A549 (cell line): ENCODE measurements at regions not wholly inside any gene's neighbourhood (a gene's known extent, or its start where the extent isn't known, plus 50 kb on each side); places are given as distances from the start of the nearest gene placed in this dataset.

Experiments used
- ATAC-seq, 2 experiments: fragments of 200-7000 bp in 1 of 2; fragments of >200 bp in 1 of 2; cut with Nextera tagmentation in 1 of 2; cut with Tn5 transposase in 1 of 2; 3 replicates each; pipeline versions ENCODE4 v1.8.0 to v1.9.1; 2018 to 2020; ENCODE audit warnings: mild to moderate bottlenecking in 1 of 2, moderate library complexity in 1 of 2
- CTCF ChIA-PET: fragments of 300-600 bp; sonication (Branson Sonifier 250); formaldehyde crosslinking; extraction: SDS; loops from one replicate; lab custom pipeline; 2021; ENCODE audit warnings: antibody characterized with exemption, inconsistent platforms; lab: Yijun Ruan, JAX
- POLR2A ChIA-PET: fragments of 350-600 bp; formaldehyde crosslinking; extraction: SDS; loops from one replicate; lab custom pipeline; 2021; ENCODE audit warnings: antibody characterized with exemption, inconsistent platforms; lab: Yijun Ruan, JAX
- DNase-seq, 2 experiments: peaks; one replicate each; pipeline versions ENCODE4 v3.0.0 to v3.0.0-alpha.2; 2011 to 2016; ENCODE audit warnings: low read depth in 1 of 2, low spot score in 1 of 2
- FAIRE-seq: peaks from 2 replicates; lab custom pipeline; 2011; peaks lifted over from hg19 to GRCh38; lab: Jason Lieb, UNC
- H3K27ac ChIP-seq, 2 experiments: fragments of >200 bp; sonication (Bioruptor Twin); formaldehyde crosslinking; 3 replicates each; pipeline ENCODE4 v1.5.1; 2016 to 2017
- H3K4me1 ChIP-seq: fragments of >200 bp; sonication (Bioruptor Twin); formaldehyde crosslinking; 3 replicates; pipeline ENCODE4 v1.6.1; 2016
- H3K4me2 ChIP-seq: fragments of >200 bp; sonication (Bioruptor Twin); formaldehyde crosslinking; 3 replicates; pipeline ENCODE4 v1.6.1; 2016
- H3K4me3 ChIP-seq: fragments of >200 bp; sonication (Bioruptor Twin); formaldehyde crosslinking; 3 replicates; pipeline ENCODE4 v1.5.1; 2016
- H3K9me3 ChIP-seq: fragments of >200 bp; sonication (Bioruptor Twin); formaldehyde crosslinking; 3 replicates; pipeline ENCODE4 v1.6.1; 2016
- BHLHE40 ChIP-seq: IDR thresholded peaks from 2 replicates; pipeline ENCODE4 v1.6.1; 2012; ENCODE audit warnings: low read depth, low read length, inconsistent platforms
- CBX8 ChIP-seq: fragments of 200-600 bp; sonication (generic); IDR thresholded peaks from 2 replicates; pipeline ENCODE4 v1.6.1; 2016
- CEBPB ChIP-seq, 2 experiments: fragments of >200 bp in 1 of 2; sonication (Bioruptor Twin) in 1 of 2; formaldehyde crosslinking in 1 of 2; IDR thresholded peaks; 2 replicates each; pipeline ENCODE4 v1.6.1; 2012 to 2016
- CHD2 ChIP-seq: fragments of 150-350 bp; IDR thresholded peaks from 2 replicates; pipeline ENCODE4 v1.6.1; 2014; ENCODE audit warnings: low read length; ENCODE audit not compliant: partially characterized antibody
- EP300 ChIP-seq, 2 experiments: fragments of >200 bp; sonication (Bioruptor Twin); formaldehyde crosslinking; IDR thresholded peaks; 2 replicates in 1 of 2; 3 replicates in 1 of 2; pipeline ENCODE4 v1.6.1; 2016 to 2017
- ESRRA ChIP-seq: fragments of 150-350 bp; IDR thresholded peaks from 2 replicates; pipeline ENCODE4 v1.6.1; 2014; ENCODE audit warnings: mild to moderate bottlenecking, low read length, borderline replicate concordance
- FOSL2 ChIP-seq, 2 experiments: fragments of 450-650 bp in 1 of 2; fragments of >200 bp in 1 of 2; sonication (Bioruptor Twin) in 1 of 2; formaldehyde crosslinking; IDR thresholded peaks; 2 replicates each; pipeline versions ENCODE4 v1.5.0 to v1.6.1; 2016 to 2020; ENCODE audit warnings: mild to moderate bottlenecking in 1 of 2, moderate library complexity in 1 of 2
- FOXS1 ChIP-seq: fragments of 250-450 bp; sonication (Bioruptor Pico); IDR thresholded peaks from 2 replicates; pipeline ENCODE4 v1.5.0; 2020; ENCODE audit warnings: mild to moderate bottlenecking, moderate library complexity
- HDAC2 ChIP-seq: fragments of 200-600 bp; sonication (generic); IDR thresholded peaks from 2 replicates; pipeline ENCODE4 v1.6.1; 2016
- HOXA7 ChIP-seq: fragments of 250-450 bp; sonication (Bioruptor Pico); IDR thresholded peaks from 2 replicates; pipeline ENCODE4 v1.5.0; 2020; ENCODE audit warnings: mild to moderate bottlenecking, moderate library complexity
- JUNB ChIP-seq: fragments of >200 bp; sonication (Bioruptor Twin); formaldehyde crosslinking; IDR thresholded peaks from 2 replicates; pipeline ENCODE4 v1.6.1; 2016
- KDM1A ChIP-seq: fragments of 200-600 bp; sonication (generic); IDR thresholded peaks from 2 replicates; pipeline ENCODE4 v1.6.1; 2016; ENCODE audit warnings: low read depth, mild to moderate bottlenecking
- KDM5A ChIP-seq: fragments of 200-600 bp; sonication (generic); IDR thresholded peaks from 2 replicates; pipeline ENCODE4 v1.6.1; 2016; ENCODE audit warnings: antibody characterized with exemption, mild to moderate bottlenecking
- MAFK ChIP-seq: fragments of 450-650 bp; IDR thresholded peaks from 2 replicates; pipeline ENCODE4 v1.6.1; 2014; ENCODE audit not compliant: partially characterized antibody
- MAZ ChIP-seq: fragments of 150-350 bp; IDR thresholded peaks from 2 replicates; pipeline ENCODE4 v1.6.1; 2014; ENCODE audit warnings: antibody characterized with exemption, low read depth, low read length, borderline replicate concordance
- MYC ChIP-seq: IDR thresholded peaks from 2 replicates; pipeline ENCODE4 v1.6.1; 2012; ENCODE audit warnings: mild to moderate bottlenecking, inconsistent platforms, low read length, improper control_type of control experiment, borderline replicate concordance
- NFE2L2 ChIP-seq: fragments of 150-350 bp; conservative IDR thresholded peaks from 2 replicates; pipeline ENCODE4 v1.6.1; 2014; ENCODE audit warnings: low read length
- POLR2A ChIP-seq: IDR thresholded peaks from 2 replicates; pipeline ENCODE4 v1.6.1; 2012; ENCODE audit warnings: mild to moderate bottlenecking, low read length
- POLR2AphosphoS2 ChIP-seq: conservative IDR thresholded peaks from 2 replicates; pipeline ENCODE4 v1.6.1; 2012; ENCODE audit warnings: low read length, improper control_type of control experiment, inconsistent platforms
- RARB ChIP-seq: fragments of 250-450 bp; sonication (Bioruptor Pico); IDR thresholded peaks from 2 replicates; pipeline ENCODE4 v1.8.0; 2021; ENCODE audit warnings: mild to moderate bottlenecking, moderate library complexity
- RCOR1 ChIP-seq: fragments of 150-350 bp; IDR thresholded peaks from 2 replicates; pipeline ENCODE4 v1.6.1; 2014; ENCODE audit warnings: antibody characterized with exemption, low read length, low read depth
- RFX5 ChIP-seq: fragments of 450-650 bp; IDR thresholded peaks from 2 replicates; pipeline ENCODE4 v1.7.1; 2014; ENCODE audit warnings: antibody characterized with exemption, mild to moderate bottlenecking, moderate library complexity
- RNF2 ChIP-seq: fragments of 200-600 bp; sonication (generic); IDR thresholded peaks from 2 replicates; pipeline ENCODE4 v1.6.1; 2016; ENCODE audit warnings: low read depth, mild to moderate bottlenecking, antibody characterized with exemption, moderate library complexity, borderline replicate concordance
- SMC3 ChIP-seq: fragments of >200 bp; sonication (Bioruptor Twin); formaldehyde crosslinking; IDR thresholded peaks from 3 replicates; pipeline ENCODE4 v1.6.1; 2018; ENCODE audit warnings: inconsistent platforms
- TFCP2L1 ChIP-seq: fragments of 250-450 bp; sonication (Bioruptor Pico); IDR thresholded peaks from 2 replicates; pipeline ENCODE4 v1.5.0; 2021; ENCODE audit warnings: mild to moderate bottlenecking
- ZC3H11A ChIP-seq: fragments of 450-650 bp; IDR thresholded peaks from 2 replicates; pipeline ENCODE4 v1.6.1; 2014; ENCODE audit warnings: antibody characterized with exemption, mild to moderate bottlenecking
- ZFP36 ChIP-seq: fragments of 450-650 bp; IDR thresholded peaks from 2 replicates; pipeline ENCODE4 v1.6.1; 2014; ENCODE audit warnings: borderline replicate concordance; ENCODE audit not compliant: partially characterized antibody
- WGBS: methylation state at CpG from one replicate; pipeline ENCODE4 v1.1.6; 2017; ENCODE audit errors: missing lambda C conversion rate; 5-methylcytosine and 5-hydroxymethylcytosine counted together
- TF ChIP-seq, protein P1 (sequence below): IDR thresholded peaks from 2 replicates; pipeline ENCODE4 v1.6.1; 2012
- TF ChIP-seq, protein P2 (sequence below): IDR thresholded peaks from 2 replicates; pipeline ENCODE4 v1.6.1; 2012
- TF ChIP-seq, protein P3 (sequence below): fragments of 150-350 bp; IDR thresholded peaks from 2 replicates; pipeline ENCODE4 v1.6.1; 2014; ENCODE audit warnings: low read depth, mild to moderate bottlenecking, low read length
- TF ChIP-seq, protein P4 (sequence below): fragments of >200 bp; sonication (Bioruptor Twin); formaldehyde crosslinking; IDR thresholded peaks from 2 replicates; pipeline ENCODE4 v1.6.1; 2016
- TF ChIP-seq, protein P5 (sequence below): fragments of 200-600 bp; sonication (generic); IDR thresholded peaks from 2 replicates; pipeline ENCODE4 v1.6.1; 2016; ENCODE audit warnings: antibody characterized with exemption, mild to moderate bottlenecking, moderate library complexity

DNA sequence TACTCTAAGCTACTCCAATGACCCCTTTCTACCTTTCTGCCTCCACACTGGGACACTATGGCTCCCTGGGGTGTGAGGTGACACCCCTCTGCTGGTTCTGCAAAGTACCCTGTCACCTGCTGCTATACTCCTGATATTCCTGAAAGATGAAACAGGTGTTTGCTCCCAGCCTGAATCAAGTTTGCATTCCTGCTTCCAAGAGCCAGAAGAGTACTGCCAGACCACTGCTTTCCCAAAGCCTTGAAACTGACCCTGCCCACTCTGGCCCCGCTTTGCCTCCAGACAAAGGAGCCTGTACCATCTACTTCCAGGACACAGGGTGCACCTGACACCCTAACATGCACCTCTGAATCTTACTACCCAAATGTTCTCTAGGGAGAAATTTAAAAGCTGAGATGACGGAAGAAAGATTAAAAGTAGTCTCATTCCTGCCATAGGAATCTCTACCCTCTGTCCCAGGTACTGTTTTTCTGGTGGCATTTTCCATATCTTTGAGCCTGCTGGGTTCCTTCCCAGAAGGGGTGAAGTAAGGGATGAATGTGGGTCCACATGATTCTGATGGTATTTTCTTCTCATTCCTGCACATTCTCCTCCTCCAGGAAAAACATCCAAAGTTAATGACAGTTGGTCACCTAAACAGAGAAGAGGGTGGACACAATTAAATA lies 70.3 kb upstream of the DUSP10 start:
- ChIA-PET CTCF (no interaction called here), POLR2A (no interaction called here)
- Histone ChIP-seq H3K4me3 (no peak overlapping the region), H3K4me1 (peaks cover 8% of the 10 kb centered on the region; the same call in 1 of the 3 replicates), H3K27ac (no peak overlapping the region), H3K9me3 (no peaks in the 10 kb centered on the region), H3K4me2 (no peak overlapping the region)
- WGBS, result 76% methylated on average over 2 of the region's 2 CpGs
- DNase-seq, result no peak
- ATAC-seq, result no peak
- TF ChIP-seq RNF2, result no peak
- TF ChIP-seq, protein P1, sequence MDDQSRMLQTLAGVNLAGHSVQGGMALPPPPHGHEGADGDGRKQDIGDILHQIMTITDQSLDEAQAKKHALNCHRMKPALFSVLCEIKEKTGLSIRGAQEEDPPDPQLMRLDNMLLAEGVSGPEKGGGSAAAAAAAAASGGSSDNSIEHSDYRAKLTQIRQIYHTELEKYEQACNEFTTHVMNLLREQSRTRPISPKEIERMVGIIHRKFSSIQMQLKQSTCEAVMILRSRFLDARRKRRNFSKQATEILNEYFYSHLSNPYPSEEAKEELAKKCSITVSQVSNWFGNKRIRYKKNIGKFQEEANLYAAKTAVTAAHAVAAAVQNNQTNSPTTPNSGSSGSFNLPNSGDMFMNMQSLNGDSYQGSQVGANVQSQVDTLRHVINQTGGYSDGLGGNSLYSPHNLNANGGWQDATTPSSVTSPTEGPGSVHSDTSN, result no peak
- no peak for TF ChIP-seq EP300 (IDR thresholded peaks at IDR 0.05)
- no peak for TF ChIP-seq ESRRA
- no peak for TF ChIP-seq TFCP2L1 (CRISPR knock-in tag)
- TF ChIP-seq ZFP36, result no peak
- no peak for TF ChIP-seq CBX8
- TF ChIP-seq BHLHE40, result no peak
- no peak for TF ChIP-seq MAFK
- FAIRE-seq, result no peak

DNA sequence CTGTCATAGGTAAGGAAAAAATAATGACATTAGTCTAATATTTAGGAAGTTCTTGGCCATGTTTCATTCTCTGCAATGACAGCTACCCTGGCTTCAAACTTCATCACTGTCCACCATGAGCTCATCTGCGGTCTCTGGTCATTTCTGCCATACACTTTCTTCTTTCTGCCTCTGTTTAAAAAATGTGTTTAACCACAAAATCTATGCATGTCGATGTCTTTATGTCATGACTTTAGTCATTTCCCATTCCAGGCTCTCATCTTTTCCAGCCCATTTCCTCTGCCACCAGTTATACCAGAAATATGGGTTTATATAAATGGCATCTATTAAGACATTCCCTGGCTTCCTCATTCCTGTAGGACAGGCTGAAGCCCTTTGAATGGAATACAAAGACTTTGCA lies 68.5 kb upstream of the DUSP10 start:
- ATAC-seq, result no peak
- POLR2A ChIA-PET, result no interaction called here

DNA sequence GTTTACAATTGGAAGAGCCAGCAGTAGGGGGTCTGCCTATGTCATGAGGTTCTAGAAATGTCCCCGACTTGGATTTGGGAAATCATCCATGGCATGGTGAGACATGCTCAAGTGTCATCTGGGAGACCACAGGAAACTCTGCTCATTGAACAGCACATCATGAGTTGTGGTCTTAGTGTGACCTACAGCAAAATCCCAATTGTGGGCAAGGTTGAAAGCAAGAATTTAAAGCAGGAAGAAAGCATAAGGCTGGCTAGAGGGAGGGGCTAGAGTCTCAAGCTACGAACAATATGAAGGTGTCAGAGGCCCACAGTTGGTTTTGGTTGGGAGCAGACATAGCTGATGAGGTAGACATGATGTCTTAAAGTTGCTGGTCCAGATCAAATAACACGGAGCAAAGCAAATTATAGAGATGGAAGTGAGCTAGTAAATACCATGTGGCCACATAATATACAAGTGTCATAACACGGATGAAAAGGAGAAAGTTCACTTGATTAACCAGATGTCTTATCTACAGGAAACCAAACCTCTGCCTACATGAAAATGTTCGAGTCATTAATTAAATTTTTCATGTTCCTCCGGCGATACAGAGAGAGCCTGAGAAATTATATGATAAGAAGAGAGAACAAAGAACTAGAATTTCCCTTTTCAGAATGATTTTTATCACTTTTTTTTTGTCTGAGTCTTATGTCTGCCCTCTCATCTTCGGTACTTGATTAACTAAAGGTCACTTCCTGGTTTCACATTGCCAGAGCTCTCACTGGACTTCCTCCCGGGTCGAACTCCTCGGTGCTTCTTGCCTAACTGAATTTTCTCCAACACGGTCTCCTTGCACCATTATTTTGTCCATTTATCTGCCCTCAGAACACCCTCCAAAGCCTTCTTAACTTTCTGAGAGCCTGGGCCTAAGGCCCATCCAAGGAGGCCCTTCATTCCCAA lies 67.5 kb upstream of the DUSP10 start:
- CTCF ChIA-PET, result interaction anchor here (0.8 kb wide), 1 partner anchor 646 kb away, joined by 3 read pairs; no protein-coding TSS in a partner anchor
- FAIRE-seq (no peak), DNase-seq (no peak), ATAC-seq (no peak)
- no peak overlapping the region for H3K4me3 ChIP-seq
- POLR2A ChIA-PET, result no interaction called here
- no peak overlapping the region for H3K27ac ChIP-seq
- WGBS, result 61% methylated on average over 12 of the region's 12 CpGs
- H3K4me2 ChIP-seq, result no peak overlapping the region
- no peaks in the 10 kb centered on the region for H3K9me3 ChIP-seq
- H3K4me1 ChIP-seq, result no peaks in the 10 kb centered on the region
- TF ChIP-seq NFE2L2, result no peak
- TF ChIP-seq, protein P2, sequence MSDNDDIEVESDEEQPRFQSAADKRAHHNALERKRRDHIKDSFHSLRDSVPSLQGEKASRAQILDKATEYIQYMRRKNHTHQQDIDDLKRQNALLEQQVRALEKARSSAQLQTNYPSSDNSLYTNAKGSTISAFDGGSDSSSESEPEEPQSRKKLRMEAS, result no peak
- TF ChIP-seq TFCP2L1 (CRISPR knock-in tag), result no peak
- no peak for TF ChIP-seq CEBPB (IDR thresholded peaks at IDR 0.05)
- TF ChIP-seq KDM5A, result no peak
- TF ChIP-seq CHD2, result no peak
- TF ChIP-seq, protein P3, sequence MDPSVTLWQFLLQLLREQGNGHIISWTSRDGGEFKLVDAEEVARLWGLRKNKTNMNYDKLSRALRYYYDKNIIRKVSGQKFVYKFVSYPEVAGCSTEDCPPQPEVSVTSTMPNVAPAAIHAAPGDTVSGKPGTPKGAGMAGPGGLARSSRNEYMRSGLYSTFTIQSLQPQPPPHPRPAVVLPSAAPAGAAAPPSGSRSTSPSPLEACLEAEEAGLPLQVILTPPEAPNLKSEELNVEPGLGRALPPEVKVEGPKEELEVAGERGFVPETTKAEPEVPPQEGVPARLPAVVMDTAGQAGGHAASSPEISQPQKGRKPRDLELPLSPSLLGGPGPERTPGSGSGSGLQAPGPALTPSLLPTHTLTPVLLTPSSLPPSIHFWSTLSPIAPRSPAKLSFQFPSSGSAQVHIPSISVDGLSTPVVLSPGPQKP, result no peak
- TF ChIP-seq HOXA7 (CRISPR knock-in tag), result no peak
- TF ChIP-seq POLR2A, result no peak
- TF ChIP-seq KDM1A, result no peak
- TF ChIP-seq, protein P4, sequence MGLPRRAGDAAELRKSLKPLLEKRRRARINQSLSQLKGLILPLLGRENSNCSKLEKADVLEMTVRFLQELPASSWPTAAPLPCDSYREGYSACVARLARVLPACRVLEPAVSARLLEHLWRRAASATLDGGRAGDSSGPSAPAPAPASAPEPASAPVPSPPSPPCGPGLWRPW, result no peak
- TF ChIP-seq, protein P5, sequence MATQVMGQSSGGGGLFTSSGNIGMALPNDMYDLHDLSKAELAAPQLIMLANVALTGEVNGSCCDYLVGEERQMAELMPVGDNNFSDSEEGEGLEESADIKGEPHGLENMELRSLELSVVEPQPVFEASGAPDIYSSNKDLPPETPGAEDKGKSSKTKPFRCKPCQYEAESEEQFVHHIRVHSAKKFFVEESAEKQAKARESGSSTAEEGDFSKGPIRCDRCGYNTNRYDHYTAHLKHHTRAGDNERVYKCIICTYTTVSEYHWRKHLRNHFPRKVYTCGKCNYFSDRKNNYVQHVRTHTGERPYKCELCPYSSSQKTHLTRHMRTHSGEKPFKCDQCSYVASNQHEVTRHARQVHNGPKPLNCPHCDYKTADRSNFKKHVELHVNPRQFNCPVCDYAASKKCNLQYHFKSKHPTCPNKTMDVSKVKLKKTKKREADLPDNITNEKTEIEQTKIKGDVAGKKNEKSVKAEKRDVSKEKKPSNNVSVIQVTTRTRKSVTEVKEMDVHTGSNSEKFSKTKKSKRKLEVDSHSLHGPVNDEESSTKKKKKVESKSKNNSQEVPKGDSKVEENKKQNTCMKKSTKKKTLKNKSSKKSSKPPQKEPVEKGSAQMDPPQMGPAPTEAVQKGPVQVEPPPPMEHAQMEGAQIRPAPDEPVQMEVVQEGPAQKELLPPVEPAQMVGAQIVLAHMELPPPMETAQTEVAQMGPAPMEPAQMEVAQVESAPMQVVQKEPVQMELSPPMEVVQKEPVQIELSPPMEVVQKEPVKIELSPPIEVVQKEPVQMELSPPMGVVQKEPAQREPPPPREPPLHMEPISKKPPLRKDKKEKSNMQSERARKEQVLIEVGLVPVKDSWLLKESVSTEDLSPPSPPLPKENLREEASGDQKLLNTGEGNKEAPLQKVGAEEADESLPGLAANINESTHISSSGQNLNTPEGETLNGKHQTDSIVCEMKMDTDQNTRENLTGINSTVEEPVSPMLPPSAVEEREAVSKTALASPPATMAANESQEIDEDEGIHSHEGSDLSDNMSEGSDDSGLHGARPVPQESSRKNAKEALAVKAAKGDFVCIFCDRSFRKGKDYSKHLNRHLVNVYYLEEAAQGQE, result no peak

More for the DNA sequence above, 68.5 kb upstream of the DUSP10 start:
- Histone ChIP-seq H3K4me2 (no peak overlapping the region), H3K4me3 (no peak overlapping the region), H3K27ac (no peak overlapping the region), H3K9me3 (no peaks in the 10 kb centered on the region)
- CTCF ChIA-PET, result interaction anchor here (0.8 kb wide), 1 partner anchor 645 kb away, joined by 3 read pairs; no protein-coding TSS in a partner anchor
- no peak for DNase-seq
- 50% methylated on average over 2 of the region's 2 CpGs for WGBS
- TF ChIP-seq RNF2 (no peak), POLR2AphosphoS2 (no peak), FOSL2 (IDR thresholded peaks at IDR 0.05) (no peak), FOSL2 (CRISPR knock-in tag; IDR thresholded peaks at IDR 0.05) (no peak), HOXA7 (CRISPR knock-in tag) (no peak), HDAC2 (no peak), JUNB (no peak), EP300 (IDR thresholded peaks at IDR 0.05) (no peak), RARB (CRISPR knock-in tag) (no peak), MAZ (no peak), MYC (no peak), SMC3 (no peak), KDM1A (no peak), RFX5 (no peak), KDM5A (no peak), FOXS1 (CRISPR knock-in tag) (no peak), ESRRA (no peak), ZC3H11A (no peak), RCOR1 (no peak), BHLHE40 (no peak)
- TF ChIP-seq, protein P2, result no peak
- TF ChIP-seq, all 56 proteins: peak for 0
- no peaks in the 10 kb centered on the region for H3K4me1 ChIP-seq
- no peak for FAIRE-seq
